GM10266 (cell line): ENCODE measurements at regions not wholly inside any gene's neighbourhood (a gene's known extent, or its start where the extent isn't known, plus 50 kb on each side); places are given as distances from the start of the nearest gene placed in this dataset.

ENCODE experiments used
- DNase-seq: peaks from one replicate; pipeline ENCODE4 v3.0.0; 2012; ENCODE audit errors: extremely low spot score
- CTCF ChIP-seq: IDR thresholded peaks from 2 replicates; pipeline ENCODE4 v1.5.1; 2012; ENCODE audit warnings: mild to moderate bottlenecking, low read depth; ENCODE audit not compliant: control insufficient read depth, insufficient read depth; ENCODE audit errors: missing control alignments

- DNase-seq = no peak
- TF ChIP-seq CTCF = no peak
Measured at GRCh38 chr6:167409694-167410093, 84.8 kb downstream of the TTLL2 start.

- no peak for TF ChIP-seq CTCF
- DNase-seq = no peak
Measured at GRCh38 chr6:167410462-167410861, 85.6 kb downstream of the TTLL2 start.

GRCh38 chr6:167412506-167412905 is 87.6 kb downstream of the TTLL2 start:
- no peak for TF ChIP-seq CTCF
- no peak for DNase-seq

GRCh38 chr6:167415441-167415961 is 90.6 kb downstream of the TTLL2 start:
- TF ChIP-seq CTCF = no peak
- no peak for DNase-seq

GRCh38 chr6:167416676-167417430 is 92.0 kb downstream of the TTLL2 start:
- no peak for TF ChIP-seq CTCF
- DNase-seq = no peak

DNA sequence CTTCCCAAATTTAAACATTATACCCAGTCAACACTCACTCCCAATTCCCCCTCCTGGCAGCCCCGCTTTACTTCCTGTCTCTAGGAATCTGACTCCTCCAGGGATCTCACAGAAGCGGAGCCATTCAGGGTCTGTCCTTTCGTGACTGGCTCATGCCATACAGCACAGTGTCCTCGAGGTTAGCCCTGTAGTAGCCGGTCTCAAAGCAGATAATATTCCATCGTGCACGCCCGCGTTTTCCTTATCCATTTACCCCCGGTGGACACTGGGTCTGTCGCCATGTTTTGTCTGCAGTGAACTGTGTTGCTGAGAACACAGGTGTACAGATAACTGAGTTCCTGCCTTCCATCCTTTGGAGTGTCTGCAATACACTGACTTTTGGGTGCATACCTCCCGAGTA is 95.3 kb downstream of the TTLL2 start:
- TF ChIP-seq CTCF = no peak
- DNase-seq = no peak
